Right lung (tissue), 2 donors: ENCODE measurements at regions not wholly inside any gene's neighbourhood (a gene's known extent, or its start where the extent isn't known, plus 50 kb on each side); places are given as distances from the start of the nearest gene placed in this dataset.
"Not testable (repeated sequence)": the region's sequence is repeated elsewhere in the genome, so short reads cannot be mapped to it uniquely, and the experiment has no call there.

Source experiments
- DNase-seq, 2 donors: peaks; one replicate each; pipeline ENCODE4 v3.0.0-alpha.2; 2013

GRCh38 chr1:164440232-164440631 is 118.8 kb upstream of the PBX1 start:
- DNase-seq, result peak; percentile 24 to 28

DNA sequence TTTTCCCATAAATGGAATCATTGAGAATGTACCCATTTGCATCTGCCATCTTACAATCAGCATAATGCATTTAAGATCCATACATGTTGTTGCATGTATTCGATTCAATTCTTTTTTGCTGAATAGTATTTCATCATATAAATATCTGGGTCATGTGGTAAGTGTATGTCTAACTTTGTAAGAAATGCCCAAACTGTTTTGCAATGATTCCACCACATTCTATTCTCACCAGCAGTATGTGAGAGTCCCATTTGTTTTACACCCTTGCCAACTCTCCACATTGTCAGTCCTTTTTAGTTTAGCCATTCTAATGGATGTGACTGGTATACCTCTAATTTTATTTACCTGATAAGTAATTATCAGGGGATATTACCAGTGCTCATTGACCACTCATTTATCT is 115.8 kb upstream of the PBX1 start:
- DNase-seq, result no peak

DNA sequence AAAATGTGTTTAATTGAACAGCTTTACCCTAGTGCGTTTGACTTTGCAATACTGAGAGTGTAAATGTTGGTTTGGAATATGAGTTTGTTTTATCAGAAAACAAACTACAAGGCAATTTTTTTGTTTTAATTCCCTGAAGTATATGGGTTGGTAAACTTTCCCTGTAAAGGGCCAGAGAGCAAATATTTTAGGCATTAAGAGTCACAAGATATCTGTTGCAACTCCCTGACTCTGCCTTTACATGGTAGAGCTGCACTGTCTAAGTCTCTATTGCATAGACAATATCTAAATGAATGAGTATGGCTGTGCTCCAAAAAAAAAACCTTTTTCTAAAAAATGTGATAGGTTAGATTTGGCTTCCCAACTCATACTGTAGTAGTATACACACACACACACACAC is 115.1 kb upstream of the PBX1 start:
- no peak for DNase-seq

- no peak for DNase-seq
These were observed 113.0 kb upstream of the PBX1 start for GRCh38 chr1:164446020-164446419.

GRCh38 chr1:164452549-164452948 is 106.4 kb upstream of the PBX1 start:
- DNase-seq, result no peak

- no peak for DNase-seq
These were observed 102.7 kb upstream of the PBX1 start for GRCh38 chr1:164456272-164456671.

DNA sequence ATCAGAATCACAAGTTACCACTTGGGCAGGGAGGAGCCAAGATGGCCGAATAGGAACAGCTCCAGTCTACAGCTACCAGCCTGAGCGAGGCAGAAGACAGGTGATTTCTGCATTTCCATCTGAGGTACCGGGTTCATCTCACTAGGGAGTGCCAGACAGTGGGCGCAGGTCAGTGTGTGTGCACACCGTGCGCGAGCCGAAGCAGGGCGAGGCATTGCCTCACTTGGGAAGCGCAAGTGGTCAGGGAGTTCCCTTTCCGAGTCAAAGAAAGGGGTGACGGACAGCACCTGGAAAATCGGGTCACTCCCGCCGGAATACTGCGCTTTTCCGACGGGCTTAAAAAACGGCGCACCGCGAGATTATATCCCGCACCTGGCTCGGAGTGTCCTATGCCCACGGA is 99.8 kb upstream of the PBX1 start:
- DNase-seq, result not testable (repeated sequence)

DNA sequence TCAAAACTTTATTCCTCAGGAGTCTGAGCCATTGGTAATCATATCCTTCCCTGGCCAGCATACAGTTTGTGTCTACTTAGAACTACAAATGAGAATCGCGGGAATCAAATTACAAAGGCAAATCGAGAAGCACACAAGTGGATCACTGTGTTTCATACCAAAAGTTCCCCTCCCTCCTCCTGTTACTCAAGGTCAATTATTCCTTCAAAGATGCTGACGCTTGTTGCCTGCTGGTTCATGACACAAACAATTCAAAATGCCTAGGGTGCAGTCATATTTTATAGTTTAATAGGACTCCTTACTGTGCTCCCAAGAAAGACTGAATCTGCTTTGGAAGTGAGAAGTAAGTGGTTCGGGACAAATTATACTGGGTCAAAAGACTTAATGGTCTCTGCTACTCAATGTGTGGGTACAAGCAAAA is 93.0 kb upstream of the PBX1 start:
- no peak for DNase-seq

- DNase-seq, result no peak
These were observed 92.6 kb upstream of the PBX1 start for GRCh38 chr1:164466429-164466828.

DNA sequence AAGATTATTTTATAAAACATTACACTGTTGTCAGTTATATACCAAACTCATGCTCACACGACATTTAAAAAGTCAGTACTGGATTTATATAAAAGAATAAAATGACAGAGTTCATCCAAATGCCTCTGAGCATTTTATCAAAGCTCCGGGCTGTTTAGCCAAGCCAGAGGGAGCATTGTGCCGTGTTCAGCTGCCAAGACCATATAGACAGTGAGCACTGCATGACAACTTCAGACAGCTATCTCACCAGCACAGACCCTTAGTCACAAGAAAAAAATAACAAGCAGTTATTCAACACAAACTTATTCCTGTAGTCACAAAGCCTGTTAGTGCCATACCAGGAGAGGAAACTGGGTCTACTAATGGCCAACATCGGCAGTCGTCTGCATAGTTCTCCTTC is 88.0 kb upstream of the PBX1 start:
- DNase-seq, result no peak

DNA sequence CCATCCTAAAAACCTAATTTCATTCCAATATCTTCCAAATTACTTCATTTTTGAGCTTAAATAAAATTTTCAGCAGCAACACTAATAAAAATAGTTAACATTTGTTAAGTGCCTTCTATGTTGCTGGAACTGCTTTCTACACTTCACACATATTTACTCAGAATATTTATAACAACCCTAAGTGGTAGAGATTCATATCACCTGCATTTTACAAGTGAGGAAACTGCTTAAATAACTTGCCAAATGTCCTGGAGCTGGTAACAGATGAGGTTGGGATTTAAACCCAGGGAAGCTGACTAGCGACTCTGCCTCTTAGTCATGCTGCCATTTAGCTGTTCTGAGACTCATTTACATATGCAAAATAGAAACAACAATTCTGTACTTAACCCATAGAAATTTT is 86.1 kb upstream of the PBX1 start:
- no peak for DNase-seq

DNA sequence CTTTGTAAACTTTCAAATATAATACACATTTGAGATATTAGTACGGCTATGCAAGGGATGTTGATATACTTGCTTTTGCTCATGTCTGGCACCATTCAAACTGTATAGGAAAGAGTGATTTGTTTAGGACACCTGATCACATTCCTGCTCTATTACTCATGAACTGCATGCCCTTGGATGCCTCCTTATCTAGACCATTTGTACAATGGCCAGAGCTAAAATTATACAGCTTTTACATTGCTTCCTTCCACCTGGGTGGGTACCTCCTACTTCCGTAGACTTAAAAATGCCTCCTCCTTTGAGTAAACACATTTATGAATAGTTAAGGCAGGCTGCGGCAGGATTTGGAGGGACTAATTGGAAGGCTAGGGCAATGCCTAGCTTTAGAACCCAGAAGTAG is 85.4 kb upstream of the PBX1 start:
- DNase-seq, result no peak

- DNase-seq, result no peak
These were observed 83.2 kb upstream of the PBX1 start for GRCh38 chr1:164475834-164476233.

DNA sequence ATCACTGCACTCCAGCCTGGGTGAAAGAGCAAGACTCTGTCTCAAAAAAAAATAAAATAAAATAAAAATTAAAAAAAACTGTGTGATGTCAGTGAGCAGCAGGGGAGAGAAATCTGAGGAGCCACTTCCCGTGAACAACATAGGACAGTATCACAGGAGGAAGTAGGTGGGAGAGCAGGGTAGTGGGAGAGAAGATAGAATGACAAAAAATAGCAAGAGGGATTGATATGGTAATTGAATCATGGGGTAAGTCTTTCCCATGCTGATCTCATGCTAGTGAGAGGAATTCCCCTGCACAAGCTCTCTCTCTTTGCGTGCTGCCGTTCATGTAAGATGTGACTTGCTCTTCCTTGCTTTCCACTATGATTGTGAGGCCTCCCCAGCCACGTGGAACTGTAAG is 81.6 kb upstream of the PBX1 start:
- DNase-seq, result no peak

DNA sequence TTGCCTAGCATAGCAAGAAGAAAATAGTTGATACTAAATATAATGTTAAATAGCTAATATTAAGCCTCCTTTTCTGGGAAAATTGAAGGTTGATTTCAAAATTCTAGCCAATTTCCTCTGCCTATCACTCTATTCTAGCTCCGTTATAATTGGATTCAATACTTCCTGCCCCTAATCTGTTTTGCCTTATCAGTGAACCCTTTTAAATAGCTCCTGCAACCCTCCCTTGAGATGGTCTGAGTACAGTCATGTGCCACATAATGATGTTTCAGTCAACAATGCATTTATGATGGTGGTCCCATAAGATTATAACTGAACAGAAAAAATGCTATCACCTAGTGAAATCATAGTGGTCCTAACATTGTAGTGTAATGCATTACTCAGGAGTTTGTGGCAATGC is 79.7 kb upstream of the PBX1 start:
- DNase-seq, result no peak

DNA sequence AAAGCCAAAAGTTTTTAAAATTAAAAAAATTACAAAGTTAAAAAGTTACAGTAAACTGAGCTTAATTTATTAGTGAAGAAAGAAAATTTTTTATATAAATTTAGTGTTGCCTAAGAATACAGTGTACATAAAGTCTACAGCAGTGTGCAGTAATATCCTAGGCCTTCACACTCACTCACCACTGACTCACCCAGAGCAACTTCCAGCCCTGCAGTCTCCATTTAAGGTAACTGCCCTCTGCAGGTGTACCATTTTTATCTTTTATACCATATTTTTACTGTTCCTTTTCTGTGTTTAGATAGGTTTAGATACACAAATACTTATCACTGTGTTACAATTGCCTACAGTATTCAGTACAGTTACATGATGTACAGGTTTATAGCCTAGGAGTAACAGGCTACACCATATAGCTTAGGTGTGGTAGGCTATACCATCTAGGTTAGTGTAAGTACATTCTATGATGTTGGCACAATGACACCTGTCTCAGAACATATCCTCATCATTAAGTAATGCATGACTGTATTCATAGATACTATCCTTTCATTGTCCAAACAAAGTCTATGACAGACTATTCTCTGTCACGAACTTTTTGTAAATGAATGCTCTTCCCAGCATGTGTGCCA is 78.6 kb upstream of the PBX1 start:
- no peak for DNase-seq

GRCh38 chr1:164495905-164496304 is 63.1 kb upstream of the PBX1 start:
- no peak for DNase-seq

GRCh38 chr1:164498792-164499191 is 60.2 kb upstream of the PBX1 start:
- DNase-seq, result no peak

DNA sequence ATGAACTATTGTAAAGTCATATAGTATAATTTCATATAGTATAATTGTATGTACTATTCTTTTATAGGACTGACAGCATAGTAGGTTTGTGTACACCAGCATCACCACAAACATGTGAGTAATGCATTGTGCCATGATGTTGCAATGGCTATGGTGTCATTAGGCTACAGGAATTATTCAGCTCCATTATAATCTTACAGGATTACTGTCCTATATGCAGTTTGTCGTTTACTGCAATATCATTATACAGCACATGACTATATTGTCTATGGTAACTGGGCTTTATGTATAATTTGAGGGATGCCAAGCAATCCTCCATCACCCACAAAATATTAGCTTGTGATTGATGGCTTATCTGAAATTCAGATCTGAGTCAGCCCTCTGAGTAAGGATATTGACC is 54.2 kb upstream of the PBX1 start:
- DNase-seq, result no peak
